A673 (cell line): ENCODE measurements at regions not wholly inside any gene's neighbourhood (a gene's known extent, or its start where the extent isn't known, plus 50 kb on each side); places are given as distances from the start of the nearest gene placed in this dataset.

ENCODE experiments used
- EZH2 ChIP-seq: fragments of 200-600 bp; sonication (generic); IDR thresholded peaks from 2 replicates; pipeline ENCODE4 v1.6.1; 2017; ENCODE audit warnings: borderline replicate concordance, low read depth, mild to moderate bottlenecking, mixed read lengths, antibody characterized with exemption, low read length; ENCODE audit not compliant: poor library complexity, severe bottlenecking
- TF ChIP-seq, protein P1 (sequence below): fragments of 300-800, 200-600 bp; sonication (generic); conservative IDR thresholded peaks from 2 replicates; pipeline ENCODE4 v1.5.1; 2017; ENCODE audit warnings: low read depth, mild to moderate bottlenecking, antibody characterized with exemption, low read length, moderate library complexity, mixed read lengths

DNA sequence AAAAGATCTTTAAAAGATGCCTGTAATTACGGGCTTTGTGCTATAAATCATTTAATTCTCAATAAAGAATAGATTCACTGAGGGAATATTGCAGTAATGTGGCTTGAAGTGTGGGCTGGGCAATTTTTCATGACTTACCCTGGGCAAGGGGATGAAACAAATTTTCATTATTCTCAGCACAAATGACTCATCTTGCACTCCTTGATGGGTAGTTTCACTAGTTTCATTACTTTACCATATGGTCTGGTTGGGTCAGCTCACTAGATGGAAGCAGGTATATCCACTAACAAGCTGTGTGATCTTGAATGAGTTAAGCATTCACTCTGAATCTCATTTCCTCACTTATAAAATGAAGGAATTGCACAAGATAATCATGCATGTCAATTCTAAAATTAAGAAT, 234.3 kb downstream of the ABCC12 start:
- TF ChIP-seq, protein P1, sequence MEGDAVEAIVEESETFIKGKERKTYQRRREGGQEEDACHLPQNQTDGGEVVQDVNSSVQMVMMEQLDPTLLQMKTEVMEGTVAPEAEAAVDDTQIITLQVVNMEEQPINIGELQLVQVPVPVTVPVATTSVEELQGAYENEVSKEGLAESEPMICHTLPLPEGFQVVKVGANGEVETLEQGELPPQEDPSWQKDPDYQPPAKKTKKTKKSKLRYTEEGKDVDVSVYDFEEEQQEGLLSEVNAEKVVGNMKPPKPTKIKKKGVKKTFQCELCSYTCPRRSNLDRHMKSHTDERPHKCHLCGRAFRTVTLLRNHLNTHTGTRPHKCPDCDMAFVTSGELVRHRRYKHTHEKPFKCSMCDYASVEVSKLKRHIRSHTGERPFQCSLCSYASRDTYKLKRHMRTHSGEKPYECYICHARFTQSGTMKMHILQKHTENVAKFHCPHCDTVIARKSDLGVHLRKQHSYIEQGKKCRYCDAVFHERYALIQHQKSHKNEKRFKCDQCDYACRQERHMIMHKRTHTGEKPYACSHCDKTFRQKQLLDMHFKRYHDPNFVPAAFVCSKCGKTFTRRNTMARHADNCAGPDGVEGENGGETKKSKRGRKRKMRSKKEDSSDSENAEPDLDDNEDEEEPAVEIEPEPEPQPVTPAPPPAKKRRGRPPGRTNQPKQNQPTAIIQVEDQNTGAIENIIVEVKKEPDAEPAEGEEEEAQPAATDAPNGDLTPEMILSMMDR: no peak
- TF ChIP-seq EZH2: no peak
